ENCODE measurements at regions not wholly inside any gene's neighbourhood (a gene's known extent, or its start where the extent isn't known, plus 50 kb on each side); places are given as distances from the start of the nearest gene placed in this dataset.

GRCh38 chr13:53759016-53759415 lies 730.4 kb downstream of the OLFM4 start:
- Histone ChIP-seq H3K27ac (ENCODE audit: low read length) (no peak overlapping the region), H3K27me3 (ENCODE audit: control insufficient read depth, insufficient read depth, low read length) (no peaks in the 10 kb centered on the region), H3K4me3 (ENCODE audit: low read depth in 2 of 2, low read length in 2 of 2) (no peak overlapping the region), H3K4me1 (ENCODE audit: control insufficient read depth, insufficient read depth, low read length) (no peaks in the 10 kb centered on the region), H3K9me3 (ENCODE audit: control insufficient read depth, insufficient read depth, low read depth, low read length) (no peaks in the 10 kb centered on the region), H3K36me3 (ENCODE audit: control insufficient read depth, insufficient read depth, low read length) (no peaks in the 10 kb centered on the region)
- ChIA-PET POLR2A (no interaction called here), CTCF (no interaction called here)
- ATAC-seq (no peak), DNase-seq (ENCODE audit: low read depth, low spot score) (no peak)
- TF ChIP-seq, protein P1, sequence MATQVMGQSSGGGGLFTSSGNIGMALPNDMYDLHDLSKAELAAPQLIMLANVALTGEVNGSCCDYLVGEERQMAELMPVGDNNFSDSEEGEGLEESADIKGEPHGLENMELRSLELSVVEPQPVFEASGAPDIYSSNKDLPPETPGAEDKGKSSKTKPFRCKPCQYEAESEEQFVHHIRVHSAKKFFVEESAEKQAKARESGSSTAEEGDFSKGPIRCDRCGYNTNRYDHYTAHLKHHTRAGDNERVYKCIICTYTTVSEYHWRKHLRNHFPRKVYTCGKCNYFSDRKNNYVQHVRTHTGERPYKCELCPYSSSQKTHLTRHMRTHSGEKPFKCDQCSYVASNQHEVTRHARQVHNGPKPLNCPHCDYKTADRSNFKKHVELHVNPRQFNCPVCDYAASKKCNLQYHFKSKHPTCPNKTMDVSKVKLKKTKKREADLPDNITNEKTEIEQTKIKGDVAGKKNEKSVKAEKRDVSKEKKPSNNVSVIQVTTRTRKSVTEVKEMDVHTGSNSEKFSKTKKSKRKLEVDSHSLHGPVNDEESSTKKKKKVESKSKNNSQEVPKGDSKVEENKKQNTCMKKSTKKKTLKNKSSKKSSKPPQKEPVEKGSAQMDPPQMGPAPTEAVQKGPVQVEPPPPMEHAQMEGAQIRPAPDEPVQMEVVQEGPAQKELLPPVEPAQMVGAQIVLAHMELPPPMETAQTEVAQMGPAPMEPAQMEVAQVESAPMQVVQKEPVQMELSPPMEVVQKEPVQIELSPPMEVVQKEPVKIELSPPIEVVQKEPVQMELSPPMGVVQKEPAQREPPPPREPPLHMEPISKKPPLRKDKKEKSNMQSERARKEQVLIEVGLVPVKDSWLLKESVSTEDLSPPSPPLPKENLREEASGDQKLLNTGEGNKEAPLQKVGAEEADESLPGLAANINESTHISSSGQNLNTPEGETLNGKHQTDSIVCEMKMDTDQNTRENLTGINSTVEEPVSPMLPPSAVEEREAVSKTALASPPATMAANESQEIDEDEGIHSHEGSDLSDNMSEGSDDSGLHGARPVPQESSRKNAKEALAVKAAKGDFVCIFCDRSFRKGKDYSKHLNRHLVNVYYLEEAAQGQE (IDR thresholded peaks at IDR 0.05; ENCODE audit: insufficient read depth in 1 of 2, low read depth in 2 of 2, low read length in 1 of 2) = no peak
- TF ChIP-seq, protein P2, sequence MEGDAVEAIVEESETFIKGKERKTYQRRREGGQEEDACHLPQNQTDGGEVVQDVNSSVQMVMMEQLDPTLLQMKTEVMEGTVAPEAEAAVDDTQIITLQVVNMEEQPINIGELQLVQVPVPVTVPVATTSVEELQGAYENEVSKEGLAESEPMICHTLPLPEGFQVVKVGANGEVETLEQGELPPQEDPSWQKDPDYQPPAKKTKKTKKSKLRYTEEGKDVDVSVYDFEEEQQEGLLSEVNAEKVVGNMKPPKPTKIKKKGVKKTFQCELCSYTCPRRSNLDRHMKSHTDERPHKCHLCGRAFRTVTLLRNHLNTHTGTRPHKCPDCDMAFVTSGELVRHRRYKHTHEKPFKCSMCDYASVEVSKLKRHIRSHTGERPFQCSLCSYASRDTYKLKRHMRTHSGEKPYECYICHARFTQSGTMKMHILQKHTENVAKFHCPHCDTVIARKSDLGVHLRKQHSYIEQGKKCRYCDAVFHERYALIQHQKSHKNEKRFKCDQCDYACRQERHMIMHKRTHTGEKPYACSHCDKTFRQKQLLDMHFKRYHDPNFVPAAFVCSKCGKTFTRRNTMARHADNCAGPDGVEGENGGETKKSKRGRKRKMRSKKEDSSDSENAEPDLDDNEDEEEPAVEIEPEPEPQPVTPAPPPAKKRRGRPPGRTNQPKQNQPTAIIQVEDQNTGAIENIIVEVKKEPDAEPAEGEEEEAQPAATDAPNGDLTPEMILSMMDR (IDR thresholded peaks at IDR 0.05) = no peak
- intact Hi-C loops (cut with micrococcal nuclease; ENCODE audit: unreplicated experiment) (no loop called here), in situ Hi-C loops (cut with HindIII; ENCODE audit: low pct_unique_long_range_greater_than_20kb, low sequenced_read_pairs) (no loop called here)
- BruUV-seq (replicated peaks) = no TSS peak

DNA sequence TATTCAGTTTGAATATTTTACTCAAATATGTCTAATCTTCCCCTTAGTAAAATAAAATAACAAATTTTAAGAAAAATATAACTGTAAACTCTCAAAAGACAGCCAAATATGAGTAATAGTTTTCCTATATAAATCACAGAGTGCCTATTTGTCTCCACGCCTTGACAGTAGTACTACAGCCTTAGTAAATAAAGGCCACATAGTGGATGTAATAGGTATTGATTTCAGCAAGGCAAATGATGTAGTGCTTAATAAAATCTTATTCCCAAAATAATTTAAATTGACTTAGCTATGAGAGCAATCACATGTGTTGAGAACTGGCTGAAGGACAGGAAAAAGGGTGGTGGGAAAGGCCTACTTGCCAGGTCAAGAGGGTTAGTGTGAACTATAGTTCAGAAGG lies 747.2 kb downstream of the OLFM4 start:
- TF ChIP-seq SIN3A (IDR thresholded peaks at IDR 0.05; ENCODE audit: borderline replicate concordance, insufficient read depth, low read depth, low read length) = no peak
- TF ChIP-seq POLR2AphosphoS5 (IDR thresholded peaks at IDR 0.05; ENCODE audit: low read depth, low read length) = no peak
- TF ChIP-seq, protein P1 (IDR thresholded peaks at IDR 0.05; ENCODE audit: insufficient read depth in 1 of 2, low read depth in 2 of 2, low read length in 1 of 2) = no peak
- TF ChIP-seq TCF7L2 (IDR thresholded peaks at IDR 0.05; ENCODE audit: low read depth, low read length) = no peak
- TF ChIP-seq, protein P2 (IDR thresholded peaks at IDR 0.05) = no peak
- DNase-seq (ENCODE audit: low read depth, low spot score) (no peak), ATAC-seq (no peak)
- Histone ChIP-seq H3K4me1 (ENCODE audit: control insufficient read depth, insufficient read depth, low read length) (no peaks in the 10 kb centered on the region), H3K27ac (ENCODE audit: low read length) (no peak overlapping the region), H3K36me3 (ENCODE audit: control insufficient read depth, insufficient read depth, low read length) (no peaks in the 10 kb centered on the region), H3K4me3 (ENCODE audit: low read depth in 2 of 2, low read length in 2 of 2) (no peak overlapping the region), H3K27me3 (ENCODE audit: control insufficient read depth, insufficient read depth, low read length) (no peaks in the 10 kb centered on the region), H3K9me3 (ENCODE audit: control insufficient read depth, insufficient read depth, low read depth, low read length) (no peaks in the 10 kb centered on the region)
- no TSS peak for BruUV-seq (replicated peaks)
- intact Hi-C loops (cut with micrococcal nuclease; ENCODE audit: unreplicated experiment) (no loop called here), in situ Hi-C loops (cut with HindIII; ENCODE audit: low pct_unique_long_range_greater_than_20kb, low sequenced_read_pairs) (no loop called here)
- ChIA-PET CTCF (no interaction called here), POLR2A (no interaction called here)

Data from Panc1 (cell line).